Erythroblast (primary cell): ENCODE measurements at regions not wholly inside any gene's neighbourhood (a gene's known extent, or its start where the extent isn't known, plus 50 kb on each side); places are given as distances from the start of the nearest gene placed in this dataset.
"Not testable (repeated sequence)": the region's sequence is repeated elsewhere in the genome, so short reads cannot be mapped to it uniquely, and the experiment has no call there.

ENCODE experiments used
- DNase-seq, 2 experiments: peaks; one replicate each; lab custom pipeline; 2025; lab: John Stamatoyannopoulos, UW
- GATA1 ChIP-seq: IDR thresholded peaks from 2 replicates; pipeline ENCODE4 v1.6.1; 2011; ENCODE audit warnings: low read depth, mild to moderate bottlenecking, control low read depth, low read length, moderate library complexity
- POLR2A ChIP-seq: IDR thresholded peaks from 2 replicates; pipeline ENCODE4 v1.6.1; 2011; ENCODE audit warnings: mild to moderate bottlenecking, low read length

DNA sequence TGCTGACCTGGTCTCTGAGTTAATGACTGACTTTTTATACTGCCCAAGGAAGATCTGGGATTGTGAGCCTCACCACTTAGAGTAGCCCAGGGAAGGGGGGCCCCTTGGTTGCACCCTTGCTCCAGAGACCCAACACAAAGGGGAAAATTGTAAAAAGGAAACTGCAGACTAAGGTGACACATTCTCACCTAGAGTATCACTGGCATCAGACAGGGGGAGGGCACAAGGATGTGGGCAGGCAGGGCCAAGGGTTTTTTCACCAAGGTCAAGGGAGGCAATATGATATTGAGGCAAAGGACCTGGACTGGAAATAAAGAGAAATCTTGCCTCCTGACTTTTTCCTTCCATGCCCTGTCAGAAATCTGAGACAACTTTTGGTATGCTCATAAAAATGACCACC, 386.2 kb upstream of the FGF16 start:
- DNase-seq: no peak
- no peak for TF ChIP-seq GATA1
- TF ChIP-seq POLR2A: no peak

- DNase-seq: no peak
- no peak for TF ChIP-seq POLR2A
- TF ChIP-seq GATA1: no peak
Observed at GRCh38 chrX:77061545-77061944, 385.6 kb upstream of the FGF16 start.

GRCh38 chrX:77065896-77066295, 381.3 kb upstream of the FGF16 start:
- DNase-seq: no peak
- TF ChIP-seq GATA1 (no peak), POLR2A (no peak)

GRCh38 chrX:77070202-77070918, 376.8 kb upstream of the FGF16 start:
- no peak for DNase-seq
- TF ChIP-seq GATA1 (no peak), POLR2A (no peak)

DNA sequence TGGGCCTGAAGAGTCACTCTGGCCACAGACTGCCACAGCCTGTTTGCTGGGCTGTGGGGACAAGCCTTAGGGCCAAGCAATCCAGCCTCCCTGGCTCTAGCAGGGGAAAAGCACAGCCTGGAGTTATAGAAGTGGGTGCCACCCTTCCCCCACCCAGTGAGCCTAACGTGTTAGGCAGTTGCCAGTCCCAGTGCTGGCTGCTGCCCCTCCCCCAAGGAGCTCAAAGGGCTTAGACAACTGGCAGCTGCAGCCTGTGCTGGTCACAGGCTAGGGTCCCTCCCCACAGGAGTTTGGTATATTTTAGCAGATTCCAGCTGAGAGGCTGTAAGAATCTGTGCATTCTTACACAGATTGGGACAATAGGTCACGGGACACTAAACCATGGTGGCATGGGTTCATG, 370.3 kb upstream of the FGF16 start:
- TF ChIP-seq POLR2A (no peak), GATA1 (no peak)
- DNase-seq: no peak

DNA sequence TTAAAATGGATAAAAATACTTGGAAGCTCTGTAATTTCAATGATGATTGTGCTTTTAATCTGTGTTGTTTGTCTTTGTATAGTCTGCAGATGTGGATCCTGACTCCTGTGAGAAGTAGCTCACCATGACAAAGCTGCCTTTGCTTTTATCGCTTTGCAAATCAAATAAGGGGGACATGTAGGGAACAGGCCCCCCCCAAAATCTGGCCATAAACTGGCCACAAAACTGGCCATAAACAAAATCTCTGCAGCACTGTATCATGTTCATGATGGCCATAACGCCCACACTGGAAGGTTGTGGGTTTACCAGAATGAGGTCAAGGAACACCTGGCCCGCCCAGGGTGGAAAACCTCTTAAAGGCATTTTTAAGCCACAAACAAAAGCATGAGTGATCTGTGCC, 366.0 kb upstream of the FGF16 start:
- not testable (repeated sequence) for DNase-seq

GRCh38 chrX:77085372-77085771, 361.8 kb upstream of the FGF16 start:
- DNase-seq: no peak
- no peak for TF ChIP-seq POLR2A

- TF ChIP-seq GATA1: no peak
- no peak for TF ChIP-seq POLR2A
- DNase-seq: no peak
Observed at GRCh38 chrX:77087529-77088169, 359.5 kb upstream of the FGF16 start.

DNA sequence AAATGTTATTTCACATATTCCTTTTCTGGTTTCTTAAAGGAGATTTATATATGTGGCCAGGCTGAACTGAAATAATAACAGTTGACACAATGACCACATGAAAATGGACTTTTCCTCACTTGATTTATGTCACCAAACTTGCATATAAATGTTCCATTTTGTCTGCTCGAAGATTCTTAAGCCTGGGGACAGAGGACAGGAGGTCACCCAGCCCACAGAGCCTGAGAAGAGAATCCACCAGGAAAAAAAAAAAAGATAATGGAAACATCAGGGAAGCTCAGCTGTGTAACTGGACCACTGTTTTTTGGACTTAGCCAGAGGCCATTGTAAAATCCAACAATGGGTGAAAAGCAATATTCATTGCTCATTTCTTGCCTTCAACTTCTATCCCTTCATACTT, 359.0 kb upstream of the FGF16 start:
- no peak for DNase-seq
- TF ChIP-seq GATA1 (no peak), POLR2A (no peak)

- no peak for DNase-seq
- TF ChIP-seq POLR2A (no peak), GATA1 (no peak)
Observed at GRCh38 chrX:77114501-77114900, 332.7 kb upstream of the FGF16 start.

GRCh38 chrX:77118686-77119085, 328.5 kb upstream of the FGF16 start:
- TF ChIP-seq GATA1 (no peak), POLR2A (no peak)
- DNase-seq: no peak

DNA sequence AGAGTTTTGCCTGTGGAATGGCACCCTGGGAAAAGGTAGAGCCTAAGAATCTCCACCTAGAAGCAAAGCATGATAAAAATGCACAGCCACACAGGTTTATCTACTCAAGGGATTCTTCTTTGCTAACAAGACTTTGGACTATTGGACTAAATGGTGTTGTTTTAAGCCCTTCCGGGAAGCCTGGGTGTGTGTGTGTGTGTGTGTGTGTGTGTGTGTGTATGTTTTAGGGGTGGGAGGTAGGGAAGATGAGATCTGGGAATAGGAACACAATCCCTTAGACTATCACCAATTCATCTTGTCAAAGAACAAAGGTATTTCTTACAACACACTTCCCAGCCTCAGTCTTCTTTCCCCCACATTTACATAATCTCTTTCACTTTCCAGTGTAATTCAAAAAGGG, 327.5 kb upstream of the FGF16 start:
- no peak for DNase-seq
- TF ChIP-seq GATA1 (no peak), POLR2A (no peak)

- not testable (repeated sequence) for DNase-seq
Observed at GRCh38 chrX:77123917-77124316, 323.3 kb upstream of the FGF16 start.

- not testable (repeated sequence) for DNase-seq
Observed at GRCh38 chrX:77127571-77127970, 319.6 kb upstream of the FGF16 start.

DNA sequence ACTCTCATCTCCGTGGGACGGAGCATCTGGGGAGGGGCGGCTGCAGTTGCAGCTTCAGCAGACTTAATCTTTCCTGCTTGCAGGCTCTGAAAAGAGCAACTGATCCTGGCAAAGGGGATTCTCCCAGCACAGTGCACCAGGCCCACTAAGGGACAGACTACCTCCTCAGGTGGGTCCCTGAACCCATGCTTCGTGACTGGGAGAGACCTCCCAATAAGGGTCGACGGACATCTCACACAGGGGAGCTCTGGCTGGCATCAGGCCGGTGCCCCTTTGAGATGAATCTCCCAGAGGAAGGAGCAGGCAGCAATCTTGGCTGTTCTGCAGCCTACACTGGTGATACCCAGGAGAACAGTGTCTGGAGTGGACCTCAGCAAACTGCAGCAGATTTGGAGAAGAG, 303.3 kb upstream of the FGF16 start:
- TF ChIP-seq GATA1 (no peak), POLR2A (no peak)
- no peak for DNase-seq
